Esophagus muscularis mucosa (tissue), 4 donors: ENCODE measurements at regions not wholly inside any gene's neighbourhood (a gene's known extent, or its start where the extent isn't known, plus 50 kb on each side); places are given as distances from the start of the nearest gene placed in this dataset.

ENCODE experiments used
- DNase-seq: peaks from one replicate; pipeline ENCODE4 v3.0.0-alpha.2; 2017; ENCODE audit errors: extremely low spot score
- H3K27ac ChIP-seq, 4 donors: fragments of 200-600 bp; sonication (generic); replicated peaks in 1 of 4; 1 replicate in 3 of 4; 2 replicates in 1 of 4; pipeline ENCODE4 v1.5.1; 2016 to 2019; ENCODE audit warnings: mild to moderate bottlenecking in 1 of 4
- H3K27me3 ChIP-seq, 4 donors: fragments of 200-600 bp; sonication (generic); one replicate each; pipeline versions ENCODE4 v1.5.1 to v1.6.0; 2016 to 2019
- H3K36me3 ChIP-seq, 4 donors: fragments of 200-600 bp; sonication (generic); one replicate each; pipeline ENCODE4 v1.5.1; 2016 to 2019
- H3K4me1 ChIP-seq, 4 donors: fragments of 200-600 bp; sonication (generic); one replicate each; pipeline ENCODE4 v1.5.1; 2016 to 2019
- H3K4me3 ChIP-seq, 4 donors: fragments of 200-600 bp; sonication (generic); 1 replicate in 2 of 4; 2 replicates in 2 of 4; pipeline ENCODE4 v1.5.1; 2016 to 2019; ENCODE audit warnings: mild to moderate bottlenecking in 4 of 4, moderate library complexity in 1 of 4
- H3K9me3 ChIP-seq, 4 donors: fragments of 200-600 bp; sonication (generic); 1 replicate in 3 of 4; 2 replicates in 1 of 4; pipeline ENCODE4 v1.5.1; 2016 to 2019
- CTCF ChIP-seq, 3 experiments: fragments of 200-600 bp in 2 of 3; fragments of 450-650 bp in 1 of 3; sonication (generic) in 2 of 3; IDR thresholded peaks; one replicate each; pipeline ENCODE4 v1.5.1; 2017 to 2019; ENCODE audit warnings: antibody characterized with exemption in 3 of 3, mild to moderate bottlenecking in 2 of 3, moderate library complexity in 1 of 3
- EP300 ChIP-seq: sonication (generic); formaldehyde crosslinking; IDR thresholded peaks from one replicate; pipeline ENCODE4 v1.6.1; 2017; ENCODE audit warnings: antibody characterized with exemption
- POLR2A ChIP-seq: fragments of 450-650 bp; IDR thresholded peaks from one replicate; pipeline ENCODE4 v1.6.1; 2017; ENCODE audit warnings: antibody characterized with exemption, moderate library complexity, mild to moderate bottlenecking, low read depth
- POLR2AphosphoS5 ChIP-seq, 2 donors: sonication (generic); formaldehyde crosslinking; IDR thresholded peaks; one replicate each; pipeline ENCODE4 v1.6.1; 2017; ENCODE audit warnings: antibody characterized with exemption in 2 of 2
- WGBS: methylation state at CpG from one replicate; pipeline ENCODE4 v1.1.5; 2018; 5-methylcytosine and 5-hydroxymethylcytosine counted together
- intact Hi-C: fragments of 100-400 bp; cut with DNase I; formaldehyde crosslinking; loops from one replicate; pipeline ENCODE4 v1.15.1; 2023

DNA sequence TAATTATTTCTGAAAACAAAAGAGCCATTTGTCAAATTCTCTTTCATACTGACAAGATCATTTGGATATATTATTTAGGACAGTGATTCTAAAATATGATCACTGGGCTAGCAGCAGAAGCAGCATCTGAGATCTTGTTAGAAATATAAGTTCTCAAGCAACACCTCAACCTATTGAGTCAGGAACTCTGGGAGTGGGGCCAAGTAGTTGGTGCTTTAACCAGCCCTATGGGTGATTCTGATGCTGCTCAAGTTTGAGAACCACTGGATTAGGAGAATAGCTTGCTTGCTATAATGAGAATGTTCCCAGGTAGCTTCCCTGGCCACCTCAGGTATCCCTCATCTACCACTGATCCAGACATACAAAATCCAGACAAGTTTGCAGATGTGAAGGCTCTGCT lies 466.9 kb upstream of the CELF4 start:
- intact Hi-C loops = no loop called here
- Histone ChIP-seq H3K9me3 (no peaks in the 10 kb centered on the region), H3K4me1 (no peaks in the 10 kb centered on the region), H3K4me3 (no peak overlapping the region), H3K36me3 (no peaks in the 10 kb centered on the region), H3K27me3 (no peaks in the 10 kb centered on the region), H3K27ac (no peak overlapping the region)
- DNase-seq = no peak
- TF ChIP-seq POLR2AphosphoS5 (IDR thresholded peaks at IDR 0.05) = no peak
- no peak for TF ChIP-seq POLR2A
- no peak for TF ChIP-seq EP300
- TF ChIP-seq CTCF (IDR thresholded peaks at IDR 0.05) = no peak

GRCh38 chr18:38028946-38029345 lies 463.3 kb upstream of the CELF4 start:
- intact Hi-C loops = no loop called here
- TF ChIP-seq EP300 = no peak
- no peak for TF ChIP-seq POLR2AphosphoS5 (IDR thresholded peaks at IDR 0.05)
- TF ChIP-seq POLR2A = no peak
- TF ChIP-seq CTCF (IDR thresholded peaks at IDR 0.05) = no peak

GRCh38 chr18:38025433-38026038 lies 459.9 kb upstream of the CELF4 start:
- intact Hi-C loops = no loop called here
- no peaks in the 10 kb centered on the region for H3K27me3 ChIP-seq
- H3K27ac ChIP-seq = no peak overlapping the region
- WGBS = 64% methylated on average over 4 of the region's 4 CpGs
- H3K9me3 ChIP-seq = no peaks in the 10 kb centered on the region
- H3K4me1 ChIP-seq = no peaks in the 10 kb centered on the region
- DNase-seq = no peak
- no peak overlapping the region for H3K4me3 ChIP-seq
- no peak for TF ChIP-seq CTCF (IDR thresholded peaks at IDR 0.05)
- H3K36me3 ChIP-seq = no peaks in the 10 kb centered on the region

More at GRCh38 chr18:38028946-38029345, 463.3 kb upstream of the CELF4 start:
- WGBS = 81% methylated on average over 7 of the region's 7 CpGs
- Histone ChIP-seq H3K4me3 (no peak overlapping the region), H3K36me3 (no peaks in the 10 kb centered on the region), H3K9me3 (no peaks in the 10 kb centered on the region), H3K4me1 (no peaks in the 10 kb centered on the region), H3K27me3 (no peaks in the 10 kb centered on the region), H3K27ac (no peak overlapping the region)
- no peak for DNase-seq

GRCh38 chr18:38023871-38024270 lies 458.3 kb upstream of the CELF4 start:
- DNase-seq = no peak
- TF ChIP-seq EP300 (no peak), POLR2AphosphoS5 (IDR thresholded peaks at IDR 0.05) (no peak), CTCF (IDR thresholded peaks at IDR 0.05) (no peak), POLR2A (no peak)
- no peaks in the 10 kb centered on the region for H3K4me1 ChIP-seq
- no peak overlapping the region for H3K27ac ChIP-seq
- 95% methylated on average over 2 of the region's 2 CpGs for WGBS
- no peak overlapping the region for H3K4me3 ChIP-seq
- H3K27me3 ChIP-seq = no peaks in the 10 kb centered on the region
- H3K36me3 ChIP-seq = no peaks in the 10 kb centered on the region
- intact Hi-C loops = no loop called here
- no peaks in the 10 kb centered on the region for H3K9me3 ChIP-seq

GRCh38 chr18:38022234-38022633 lies 456.6 kb upstream of the CELF4 start:
- DNase-seq = no peak
- Histone ChIP-seq H3K4me1 (no peaks in the 10 kb centered on the region), H3K9me3 (no peaks in the 10 kb centered on the region), H3K36me3 (no peaks in the 10 kb centered on the region), H3K4me3 (no peak overlapping the region), H3K27ac (no peak overlapping the region), H3K27me3 (no peaks in the 10 kb centered on the region)
- WGBS = 55% methylated on average over 4 of the region's 4 CpGs
- intact Hi-C loops = no loop called here
- TF ChIP-seq CTCF (IDR thresholded peaks at IDR 0.05) (no peak), POLR2AphosphoS5 (IDR thresholded peaks at IDR 0.05) (no peak), POLR2A (no peak)
